ENCODE measurements at regions not wholly inside any gene's neighbourhood (a gene's known extent, or its start where the extent isn't known, plus 50 kb on each side); places are given as distances from the start of the nearest gene placed in this dataset.

GRCh38 chr1:213484758-213485157 lies 433.7 kb downstream of the RPS6KC1 start:
- no peak for DNase-seq (ENCODE audit: low read depth)
- no peak for TF ChIP-seq CTCF (IDR thresholded peaks at IDR 0.05; ENCODE audit: low read depth, low read length, missing control alignments)
- in situ Hi-C loops (cut with HindIII; ENCODE audit: low sequenced_read_pairs), result loop anchor here (5.0 kb wide), 1 partner anchor 58 kb away; no protein-coding TSS in a partner anchor
- no peak overlapping the region for H3K4me3 ChIP-seq (ENCODE audit: low read depth, low read length)

GRCh38 chr1:213486488-213486887 lies 435.4 kb downstream of the RPS6KC1 start:
- in situ Hi-C loops (cut with HindIII; ENCODE audit: low sequenced_read_pairs), result loop anchor here (5.0 kb wide), 1 partner anchor 56 kb away; no protein-coding TSS in a partner anchor
- TF ChIP-seq CTCF (IDR thresholded peaks at IDR 0.05; ENCODE audit: low read depth, low read length, missing control alignments), result no peak
- no peak overlapping the region for H3K4me3 ChIP-seq (ENCODE audit: low read depth, low read length)
- DNase-seq (ENCODE audit: low read depth), result no peak

GRCh38 chr1:213491468-213491867 lies 440.4 kb downstream of the RPS6KC1 start:
- TF ChIP-seq CTCF (IDR thresholded peaks at IDR 0.05; ENCODE audit: low read depth, low read length, missing control alignments), result no peak
- no peak for DNase-seq (ENCODE audit: low read depth)
- in situ Hi-C loops (cut with HindIII; ENCODE audit: low sequenced_read_pairs), result no loop called here
- no peak overlapping the region for H3K4me3 ChIP-seq (ENCODE audit: low read depth, low read length)

GRCh38 chr1:213492161-213493041 lies 441.4 kb downstream of the RPS6KC1 start:
- H3K4me3 ChIP-seq (ENCODE audit: low read depth, low read length), result no peak overlapping the region
- TF ChIP-seq CTCF (IDR thresholded peaks at IDR 0.05; ENCODE audit: low read depth, low read length, missing control alignments), result no peak
- DNase-seq (ENCODE audit: low read depth), result no peak
- in situ Hi-C loops (cut with HindIII; ENCODE audit: low sequenced_read_pairs), result no loop called here

GRCh38 chr1:213499444-213499843 lies 448.4 kb downstream of the RPS6KC1 start:
- DNase-seq (ENCODE audit: low read depth), result no peak
- no peak overlapping the region for H3K4me3 ChIP-seq (ENCODE audit: low read depth, low read length)
- TF ChIP-seq CTCF (IDR thresholded peaks at IDR 0.05; ENCODE audit: low read depth, low read length, missing control alignments), result no peak
- in situ Hi-C loops (cut with HindIII; ENCODE audit: low sequenced_read_pairs), result no loop called here

- no peak for DNase-seq (ENCODE audit: low read depth)
- in situ Hi-C loops (cut with HindIII; ENCODE audit: low sequenced_read_pairs), result no loop called here
- TF ChIP-seq CTCF (IDR thresholded peaks at IDR 0.05; ENCODE audit: low read depth, low read length, missing control alignments), result no peak
- H3K4me3 ChIP-seq (ENCODE audit: low read depth, low read length), result no peak overlapping the region
Observed at GRCh38 chr1:213507472-213508223, 456.6 kb downstream of the RPS6KC1 start.
